HUES6 (cell line): ENCODE measurements at regions not wholly inside any gene's neighbourhood (a gene's known extent, or its start where the extent isn't known, plus 50 kb on each side); places are given as distances from the start of the nearest gene placed in this dataset.

ENCODE experiments used
- H3K27ac ChIP-seq: 2 replicates; pipeline ENCODE4 v1.7.0; 2013; ENCODE audit warnings: low read depth, mild to moderate bottlenecking, low read length, inconsistent platforms
- H3K27me3 ChIP-seq: 2 replicates; pipeline ENCODE4 v1.6.1; 2013; ENCODE audit warnings: low read length; ENCODE audit not compliant: control insufficient read depth, insufficient read depth
- H3K36me3 ChIP-seq: 2 replicates; pipeline ENCODE4 v1.6.1; 2013; ENCODE audit warnings: low read length; ENCODE audit not compliant: control insufficient read depth, insufficient read depth
- H3K4me1 ChIP-seq: 2 replicates; pipeline ENCODE4 v1.6.1; 2013; ENCODE audit warnings: low read length; ENCODE audit not compliant: control insufficient read depth, insufficient read depth
- H3K4me3 ChIP-seq: 2 replicates; pipeline ENCODE4 v1.5.1; 2013; ENCODE audit warnings: low read depth, low read length
- H3K9ac ChIP-seq: one replicate; pipeline ENCODE4 v1.6.1; 2013; ENCODE audit warnings: mild to moderate bottlenecking, low read length
- H3K9me3 ChIP-seq: 2 replicates; pipeline ENCODE4 v1.6.1; 2013; ENCODE audit warnings: low read depth, low read length; ENCODE audit not compliant: control insufficient read depth, insufficient read depth

- Histone ChIP-seq H3K9me3 (no peaks in the 10 kb centered on the region), H3K4me1 (no peaks in the 10 kb centered on the region), H3K27me3 (no peaks in the 10 kb centered on the region), H3K27ac (no peak overlapping the region), H3K36me3 (no peaks in the 10 kb centered on the region), H3K9ac (no peak overlapping the region), H3K4me3 (no peak overlapping the region)
Observed at GRCh38 chr15:35928847-35929246, 382.9 kb upstream of the DPH6 start.

- no peaks in the 10 kb centered on the region for H3K4me1 ChIP-seq
- no peak overlapping the region for H3K9ac ChIP-seq
- H3K27ac ChIP-seq: no peak overlapping the region
Observed at GRCh38 chr15:35929740-35930444, 383.9 kb upstream of the DPH6 start.

GRCh38 chr15:35931799-35932341 lies 385.9 kb upstream of the DPH6 start:
- Histone ChIP-seq H3K27ac (no peak overlapping the region), H3K4me3 (no peak overlapping the region), H3K4me1 (no peaks in the 10 kb centered on the region), H3K9ac (no peak overlapping the region), H3K9me3 (no peaks in the 10 kb centered on the region), H3K27me3 (no peaks in the 10 kb centered on the region), H3K36me3 (no peaks in the 10 kb centered on the region)

More at GRCh38 chr15:35929740-35930444, 383.9 kb upstream of the DPH6 start:
- Histone ChIP-seq H3K27me3 (no peaks in the 10 kb centered on the region), H3K9me3 (no peaks in the 10 kb centered on the region), H3K36me3 (no peaks in the 10 kb centered on the region), H3K4me3 (no peak overlapping the region)

GRCh38 chr15:35932531-35932930 lies 386.6 kb upstream of the DPH6 start:
- no peaks in the 10 kb centered on the region for H3K36me3 ChIP-seq

GRCh38 chr15:35933531-35933930 lies 387.6 kb upstream of the DPH6 start:
- no peaks in the 10 kb centered on the region for H3K9me3 ChIP-seq
- H3K27me3 ChIP-seq: no peaks in the 10 kb centered on the region
- H3K9ac ChIP-seq: no peak overlapping the region
- no peaks in the 10 kb centered on the region for H3K4me1 ChIP-seq
- no peaks in the 10 kb centered on the region for H3K36me3 ChIP-seq
- H3K27ac ChIP-seq: no peak overlapping the region
- H3K4me3 ChIP-seq: no peak overlapping the region

More at GRCh38 chr15:35932531-35932930, 386.6 kb upstream of the DPH6 start:
- H3K27me3 ChIP-seq: no peaks in the 10 kb centered on the region
- no peak overlapping the region for H3K9ac ChIP-seq
- H3K4me1 ChIP-seq: no peaks in the 10 kb centered on the region
- H3K27ac ChIP-seq: no peak overlapping the region
- no peak overlapping the region for H3K4me3 ChIP-seq
- H3K9me3 ChIP-seq: no peaks in the 10 kb centered on the region

- Histone ChIP-seq H3K4me3 (no peak overlapping the region), H3K36me3 (no peaks in the 10 kb centered on the region), H3K9me3 (no peaks in the 10 kb centered on the region), H3K27me3 (no peaks in the 10 kb centered on the region), H3K27ac (no peak overlapping the region), H3K4me1 (no peaks in the 10 kb centered on the region), H3K9ac (no peak overlapping the region)
Observed at GRCh38 chr15:35934383-35935049, 388.6 kb upstream of the DPH6 start.

GRCh38 chr15:35936284-35936683 lies 390.3 kb upstream of the DPH6 start:
- no peak overlapping the region for H3K9ac ChIP-seq
- no peaks in the 10 kb centered on the region for H3K9me3 ChIP-seq
- no peak overlapping the region for H3K4me3 ChIP-seq
- H3K36me3 ChIP-seq: no peaks in the 10 kb centered on the region
- H3K4me1 ChIP-seq: no peaks in the 10 kb centered on the region
- no peak overlapping the region for H3K27ac ChIP-seq
- no peaks in the 10 kb centered on the region for H3K27me3 ChIP-seq

- Histone ChIP-seq H3K27me3 (no peaks in the 10 kb centered on the region), H3K9me3 (no peaks in the 10 kb centered on the region), H3K27ac (no peak overlapping the region), H3K9ac (no peak overlapping the region), H3K4me3 (no peak overlapping the region), H3K4me1 (no peaks in the 10 kb centered on the region), H3K36me3 (no peaks in the 10 kb centered on the region)
Observed at GRCh38 chr15:35937380-35937779, 391.4 kb upstream of the DPH6 start.

GRCh38 chr15:35944945-35945585 lies 399.1 kb upstream of the DPH6 start:
- Histone ChIP-seq H3K36me3 (no peaks in the 10 kb centered on the region), H3K4me1 (no peaks in the 10 kb centered on the region), H3K27ac (no peak overlapping the region), H3K9me3 (no peaks in the 10 kb centered on the region), H3K4me3 (no peak overlapping the region), H3K9ac (no peak overlapping the region), H3K27me3 (no peaks in the 10 kb centered on the region)

GRCh38 chr15:35953424-35953823 lies 407.5 kb upstream of the DPH6 start:
- Histone ChIP-seq H3K9me3 (no peaks in the 10 kb centered on the region), H3K27ac (no peak overlapping the region), H3K4me3 (no peak overlapping the region), H3K27me3 (no peaks in the 10 kb centered on the region), H3K9ac (no peak overlapping the region), H3K36me3 (no peaks in the 10 kb centered on the region), H3K4me1 (no peaks in the 10 kb centered on the region; the same call in 1 of the 2 replicates)

- Histone ChIP-seq H3K27me3 (no peaks in the 10 kb centered on the region), H3K36me3 (no peaks in the 10 kb centered on the region), H3K9me3 (no peaks in the 10 kb centered on the region), H3K4me1 (no peaks in the 10 kb centered on the region; the same call in 1 of the 2 replicates), H3K9ac (no peak overlapping the region), H3K4me3 (no peak overlapping the region), H3K27ac (no peak overlapping the region)
Observed at GRCh38 chr15:35956056-35956455, 410.1 kb upstream of the DPH6 start.
